ENCODE measurements at regions not wholly inside any gene's neighbourhood (a gene's known extent, or its start where the extent isn't known, plus 50 kb on each side); places are given as distances from the start of the nearest gene placed in this dataset.

DNA sequence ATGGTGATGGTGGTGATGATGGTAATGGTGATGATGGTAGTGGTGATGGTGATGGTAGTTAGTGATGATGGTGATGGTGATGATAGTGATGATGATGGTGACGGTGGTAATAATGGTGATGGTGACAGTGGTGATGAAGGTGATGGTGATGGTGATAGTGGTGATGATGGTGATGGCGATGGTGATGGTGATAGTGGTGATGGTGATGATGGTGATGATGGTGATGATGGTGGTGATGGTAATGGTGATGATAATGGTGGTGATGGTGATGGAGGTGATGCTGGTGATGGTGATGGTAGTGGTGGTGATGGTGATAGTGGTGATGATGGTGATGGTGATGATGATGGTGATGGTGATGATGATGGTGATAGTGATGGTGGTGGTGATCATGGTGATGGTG is 148.7 kb upstream of the TNRC6C start:
- TF ChIP-seq, protein P1, sequence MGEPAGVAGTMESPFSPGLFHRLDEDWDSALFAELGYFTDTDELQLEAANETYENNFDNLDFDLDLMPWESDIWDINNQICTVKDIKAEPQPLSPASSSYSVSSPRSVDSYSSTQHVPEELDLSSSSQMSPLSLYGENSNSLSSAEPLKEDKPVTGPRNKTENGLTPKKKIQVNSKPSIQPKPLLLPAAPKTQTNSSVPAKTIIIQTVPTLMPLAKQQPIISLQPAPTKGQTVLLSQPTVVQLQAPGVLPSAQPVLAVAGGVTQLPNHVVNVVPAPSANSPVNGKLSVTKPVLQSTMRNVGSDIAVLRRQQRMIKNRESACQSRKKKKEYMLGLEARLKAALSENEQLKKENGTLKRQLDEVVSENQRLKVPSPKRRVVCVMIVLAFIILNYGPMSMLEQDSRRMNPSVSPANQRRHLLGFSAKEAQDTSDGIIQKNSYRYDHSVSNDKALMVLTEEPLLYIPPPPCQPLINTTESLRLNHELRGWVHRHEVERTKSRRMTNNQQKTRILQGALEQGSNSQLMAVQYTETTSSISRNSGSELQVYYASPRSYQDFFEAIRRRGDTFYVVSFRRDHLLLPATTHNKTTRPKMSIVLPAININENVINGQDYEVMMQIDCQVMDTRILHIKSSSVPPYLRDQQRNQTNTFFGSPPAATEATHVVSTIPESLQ (CRISPR knock-in tag; IDR thresholded peaks at IDR 0.05): no peak
- TF ChIP-seq FOXP1 (CRISPR knock-in tag; IDR thresholded peaks at IDR 0.05; ENCODE audit: borderline replicate concordance) (no peak), ZBTB21 (CRISPR knock-in tag; IDR thresholded peaks at IDR 0.05; ENCODE audit: borderline replicate concordance) (no peak), PRRX2 (CRISPR knock-in tag; IDR thresholded peaks at IDR 0.05) (no peak)
- TF ChIP-seq, protein P2, sequence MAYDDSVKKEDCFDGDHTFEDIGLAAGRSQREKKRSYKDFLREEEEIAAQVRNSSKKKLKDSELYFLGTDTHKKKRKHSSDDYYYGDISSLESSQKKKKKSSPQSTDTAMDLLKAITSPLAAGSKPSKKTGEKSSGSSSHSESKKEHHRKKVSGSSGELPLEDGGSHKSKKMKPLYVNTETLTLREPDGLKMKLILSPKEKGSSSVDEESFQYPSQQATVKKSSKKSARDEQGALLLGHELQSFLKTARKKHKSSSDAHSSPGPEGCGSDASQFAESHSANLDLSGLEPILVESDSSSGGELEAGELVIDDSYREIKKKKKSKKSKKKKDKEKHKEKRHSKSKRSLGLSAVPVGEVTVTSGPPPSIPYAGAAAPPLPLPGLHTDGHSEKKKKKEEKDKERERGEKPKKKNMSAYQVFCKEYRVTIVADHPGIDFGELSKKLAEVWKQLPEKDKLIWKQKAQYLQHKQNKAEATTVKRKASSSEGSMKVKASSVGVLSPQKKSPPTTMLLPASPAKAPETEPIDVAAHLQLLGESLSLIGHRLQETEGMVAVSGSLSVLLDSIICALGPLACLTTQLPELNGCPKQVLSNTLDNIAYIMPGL (CRISPR knock-in tag; IDR thresholded peaks at IDR 0.05): no peak
- TF ChIP-seq, protein P3, sequence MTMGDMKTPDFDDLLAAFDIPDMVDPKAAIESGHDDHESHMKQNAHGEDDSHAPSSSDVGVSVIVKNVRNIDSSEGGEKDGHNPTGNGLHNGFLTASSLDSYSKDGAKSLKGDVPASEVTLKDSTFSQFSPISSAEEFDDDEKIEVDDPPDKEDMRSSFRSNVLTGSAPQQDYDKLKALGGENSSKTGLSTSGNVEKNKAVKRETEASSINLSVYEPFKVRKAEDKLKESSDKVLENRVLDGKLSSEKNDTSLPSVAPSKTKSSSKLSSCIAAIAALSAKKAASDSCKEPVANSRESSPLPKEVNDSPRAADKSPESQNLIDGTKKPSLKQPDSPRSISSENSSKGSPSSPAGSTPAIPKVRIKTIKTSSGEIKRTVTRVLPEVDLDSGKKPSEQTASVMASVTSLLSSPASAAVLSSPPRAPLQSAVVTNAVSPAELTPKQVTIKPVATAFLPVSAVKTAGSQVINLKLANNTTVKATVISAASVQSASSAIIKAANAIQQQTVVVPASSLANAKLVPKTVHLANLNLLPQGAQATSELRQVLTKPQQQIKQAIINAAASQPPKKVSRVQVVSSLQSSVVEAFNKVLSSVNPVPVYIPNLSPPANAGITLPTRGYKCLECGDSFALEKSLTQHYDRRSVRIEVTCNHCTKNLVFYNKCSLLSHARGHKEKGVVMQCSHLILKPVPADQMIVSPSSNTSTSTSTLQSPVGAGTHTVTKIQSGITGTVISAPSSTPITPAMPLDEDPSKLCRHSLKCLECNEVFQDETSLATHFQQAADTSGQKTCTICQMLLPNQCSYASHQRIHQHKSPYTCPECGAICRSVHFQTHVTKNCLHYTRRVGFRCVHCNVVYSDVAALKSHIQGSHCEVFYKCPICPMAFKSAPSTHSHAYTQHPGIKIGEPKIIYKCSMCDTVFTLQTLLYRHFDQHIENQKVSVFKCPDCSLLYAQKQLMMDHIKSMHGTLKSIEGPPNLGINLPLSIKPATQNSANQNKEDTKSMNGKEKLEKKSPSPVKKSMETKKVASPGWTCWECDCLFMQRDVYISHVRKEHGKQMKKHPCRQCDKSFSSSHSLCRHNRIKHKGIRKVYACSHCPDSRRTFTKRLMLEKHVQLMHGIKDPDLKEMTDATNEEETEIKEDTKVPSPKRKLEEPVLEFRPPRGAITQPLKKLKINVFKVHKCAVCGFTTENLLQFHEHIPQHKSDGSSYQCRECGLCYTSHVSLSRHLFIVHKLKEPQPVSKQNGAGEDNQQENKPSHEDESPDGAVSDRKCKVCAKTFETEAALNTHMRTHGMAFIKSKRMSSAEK (CRISPR knock-in tag; IDR thresholded peaks at IDR 0.05; ENCODE audit: borderline replicate concordance): no peak
- TF ChIP-seq, protein P4, sequence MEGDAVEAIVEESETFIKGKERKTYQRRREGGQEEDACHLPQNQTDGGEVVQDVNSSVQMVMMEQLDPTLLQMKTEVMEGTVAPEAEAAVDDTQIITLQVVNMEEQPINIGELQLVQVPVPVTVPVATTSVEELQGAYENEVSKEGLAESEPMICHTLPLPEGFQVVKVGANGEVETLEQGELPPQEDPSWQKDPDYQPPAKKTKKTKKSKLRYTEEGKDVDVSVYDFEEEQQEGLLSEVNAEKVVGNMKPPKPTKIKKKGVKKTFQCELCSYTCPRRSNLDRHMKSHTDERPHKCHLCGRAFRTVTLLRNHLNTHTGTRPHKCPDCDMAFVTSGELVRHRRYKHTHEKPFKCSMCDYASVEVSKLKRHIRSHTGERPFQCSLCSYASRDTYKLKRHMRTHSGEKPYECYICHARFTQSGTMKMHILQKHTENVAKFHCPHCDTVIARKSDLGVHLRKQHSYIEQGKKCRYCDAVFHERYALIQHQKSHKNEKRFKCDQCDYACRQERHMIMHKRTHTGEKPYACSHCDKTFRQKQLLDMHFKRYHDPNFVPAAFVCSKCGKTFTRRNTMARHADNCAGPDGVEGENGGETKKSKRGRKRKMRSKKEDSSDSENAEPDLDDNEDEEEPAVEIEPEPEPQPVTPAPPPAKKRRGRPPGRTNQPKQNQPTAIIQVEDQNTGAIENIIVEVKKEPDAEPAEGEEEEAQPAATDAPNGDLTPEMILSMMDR (IDR thresholded peaks at IDR 0.05): no peak
- TF ChIP-seq, protein P5, sequence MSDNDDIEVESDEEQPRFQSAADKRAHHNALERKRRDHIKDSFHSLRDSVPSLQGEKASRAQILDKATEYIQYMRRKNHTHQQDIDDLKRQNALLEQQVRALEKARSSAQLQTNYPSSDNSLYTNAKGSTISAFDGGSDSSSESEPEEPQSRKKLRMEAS (CRISPR knock-in tag; IDR thresholded peaks at IDR 0.05): no peak
- TF ChIP-seq, protein P6, sequence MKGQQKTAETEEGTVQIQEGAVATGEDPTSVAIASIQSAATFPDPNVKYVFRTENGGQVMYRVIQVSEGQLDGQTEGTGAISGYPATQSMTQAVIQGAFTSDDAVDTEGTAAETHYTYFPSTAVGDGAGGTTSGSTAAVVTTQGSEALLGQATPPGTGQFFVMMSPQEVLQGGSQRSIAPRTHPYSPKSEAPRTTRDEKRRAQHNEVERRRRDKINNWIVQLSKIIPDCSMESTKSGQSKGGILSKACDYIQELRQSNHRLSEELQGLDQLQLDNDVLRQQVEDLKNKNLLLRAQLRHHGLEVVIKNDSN (CRISPR knock-in tag; IDR thresholded peaks at IDR 0.05): no peak
- TF ChIP-seq, protein P7, sequence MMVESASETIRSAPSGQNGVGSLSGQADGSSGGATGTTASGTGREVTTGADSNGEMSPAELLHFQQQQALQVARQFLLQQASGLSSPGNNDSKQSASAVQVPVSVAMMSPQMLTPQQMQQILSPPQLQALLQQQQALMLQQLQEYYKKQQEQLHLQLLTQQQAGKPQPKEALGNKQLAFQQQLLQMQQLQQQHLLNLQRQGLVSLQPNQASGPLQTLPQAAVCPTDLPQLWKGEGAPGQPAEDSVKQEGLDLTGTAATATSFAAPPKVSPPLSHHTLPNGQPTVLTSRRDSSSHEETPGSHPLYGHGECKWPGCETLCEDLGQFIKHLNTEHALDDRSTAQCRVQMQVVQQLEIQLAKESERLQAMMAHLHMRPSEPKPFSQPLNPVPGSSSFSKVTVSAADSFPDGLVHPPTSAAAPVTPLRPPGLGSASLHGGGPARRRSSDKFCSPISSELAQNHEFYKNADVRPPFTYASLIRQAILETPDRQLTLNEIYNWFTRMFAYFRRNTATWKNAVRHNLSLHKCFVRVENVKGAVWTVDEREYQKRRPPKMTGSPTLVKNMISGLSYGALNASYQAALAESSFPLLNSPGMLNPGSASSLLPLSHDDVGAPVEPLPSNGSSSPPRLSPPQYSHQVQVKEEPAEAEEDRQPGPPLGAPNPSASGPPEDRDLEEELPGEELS (CRISPR knock-in tag; IDR thresholded peaks at IDR 0.05): no peak
- TF ChIP-seq, protein P8, sequence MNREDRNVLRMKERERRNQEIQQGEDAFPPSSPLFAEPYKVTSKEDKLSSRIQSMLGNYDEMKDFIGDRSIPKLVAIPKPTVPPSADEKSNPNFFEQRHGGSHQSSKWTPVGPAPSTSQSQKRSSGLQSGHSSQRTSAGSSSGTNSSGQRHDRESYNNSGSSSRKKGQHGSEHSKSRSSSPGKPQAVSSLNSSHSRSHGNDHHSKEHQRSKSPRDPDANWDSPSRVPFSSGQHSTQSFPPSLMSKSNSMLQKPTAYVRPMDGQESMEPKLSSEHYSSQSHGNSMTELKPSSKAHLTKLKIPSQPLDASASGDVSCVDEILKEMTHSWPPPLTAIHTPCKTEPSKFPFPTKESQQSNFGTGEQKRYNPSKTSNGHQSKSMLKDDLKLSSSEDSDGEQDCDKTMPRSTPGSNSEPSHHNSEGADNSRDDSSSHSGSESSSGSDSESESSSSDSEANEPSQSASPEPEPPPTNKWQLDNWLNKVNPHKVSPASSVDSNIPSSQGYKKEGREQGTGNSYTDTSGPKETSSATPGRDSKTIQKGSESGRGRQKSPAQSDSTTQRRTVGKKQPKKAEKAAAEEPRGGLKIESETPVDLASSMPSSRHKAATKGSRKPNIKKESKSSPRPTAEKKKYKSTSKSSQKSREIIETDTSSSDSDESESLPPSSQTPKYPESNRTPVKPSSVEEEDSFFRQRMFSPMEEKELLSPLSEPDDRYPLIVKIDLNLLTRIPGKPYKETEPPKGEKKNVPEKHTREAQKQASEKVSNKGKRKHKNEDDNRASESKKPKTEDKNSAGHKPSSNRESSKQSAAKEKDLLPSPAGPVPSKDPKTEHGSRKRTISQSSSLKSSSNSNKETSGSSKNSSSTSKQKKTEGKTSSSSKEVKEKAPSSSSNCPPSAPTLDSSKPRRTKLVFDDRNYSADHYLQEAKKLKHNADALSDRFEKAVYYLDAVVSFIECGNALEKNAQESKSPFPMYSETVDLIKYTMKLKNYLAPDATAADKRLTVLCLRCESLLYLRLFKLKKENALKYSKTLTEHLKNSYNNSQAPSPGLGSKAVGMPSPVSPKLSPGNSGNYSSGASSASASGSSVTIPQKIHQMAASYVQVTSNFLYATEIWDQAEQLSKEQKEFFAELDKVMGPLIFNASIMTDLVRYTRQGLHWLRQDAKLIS (CRISPR knock-in tag; IDR thresholded peaks at IDR 0.05; ENCODE audit: borderline replicate concordance): no peak

Data from WTC11 (cell line).